CD4-positive, alpha-beta T cell treated with Interleukin-4 for 1 hour (primary cell): ENCODE measurements at regions not wholly inside any gene's neighbourhood (a gene's known extent, or its start where the extent isn't known, plus 50 kb on each side); places are given as distances from the start of the nearest gene placed in this dataset.

Source experiments
- DNase-seq, 2 donors: peaks; one replicate each; pipeline ENCODE4 v3.0.0-alpha.2; 2020 to 2022

DNA sequence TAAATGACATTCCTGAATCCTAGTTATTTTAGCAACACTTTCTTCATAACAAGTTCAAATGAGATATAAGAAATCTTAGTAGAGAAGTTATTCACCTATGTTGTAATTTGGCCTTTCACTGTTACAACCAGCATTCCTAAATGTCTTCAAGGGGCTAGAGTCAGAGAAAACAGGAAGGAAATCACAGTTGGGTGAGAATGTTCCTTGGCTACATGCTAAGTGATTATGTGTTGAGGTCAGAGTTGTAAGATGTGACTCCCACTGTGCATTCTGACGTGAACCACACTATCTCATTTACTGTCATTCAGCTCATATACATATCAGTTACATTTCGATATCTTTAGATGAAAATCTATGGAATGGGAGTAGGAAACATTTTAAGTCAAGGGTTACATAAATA, 51.0 kb upstream of the MLIP start:
- DNase-seq = no peak
